CD8-positive, alpha-beta memory T cell (primary cell): ENCODE measurements at regions not wholly inside any gene's neighbourhood (a gene's known extent, or its start where the extent isn't known, plus 50 kb on each side); places are given as distances from the start of the nearest gene placed in this dataset.

Experiments
- CTCF ChIA-PET: fragments of 350-600 bp; sonication (Branson Sonifier 250); formaldehyde crosslinking; loops from one replicate; lab custom pipeline; 2021; ENCODE audit warnings: antibody characterized with exemption; lab: Charles Lee
- POLR2A ChIA-PET: fragments of 350-600 bp; sonication (Branson Sonifier 250); formaldehyde crosslinking; loops from one replicate; lab custom pipeline; 2021; ENCODE audit warnings: antibody characterized with exemption; lab: Charles Lee
- DNase-seq, 5 donors: peaks; one replicate each; pipeline versions ENCODE4 v3.0.0 to v3.0.0-alpha.2; 2020 to 2022; ENCODE audit warnings: mixed read lengths in 1 of 5
- H3K27ac ChIP-seq: one replicate; pipeline ENCODE4 v1.7.0; 2013; ENCODE audit warnings: low read depth, mild to moderate bottlenecking, low read length, moderate library complexity
- H3K27me3 ChIP-seq: 2 replicates; pipeline ENCODE4 v1.7.0; 2013; ENCODE audit warnings: low read length, mild to moderate bottlenecking; ENCODE audit not compliant: insufficient read depth, poor library complexity, severe bottlenecking
- H3K36me3 ChIP-seq: 2 replicates; pipeline ENCODE4 v1.7.0; 2013; ENCODE audit warnings: mild to moderate bottlenecking, low read length, moderate library complexity; ENCODE audit not compliant: insufficient read depth
- H3K4me1 ChIP-seq: 2 replicates; pipeline ENCODE4 v1.7.0; 2013; ENCODE audit warnings: mild to moderate bottlenecking, low read length, moderate library complexity; ENCODE audit not compliant: insufficient read depth
- H3K4me3 ChIP-seq: 2 replicates; pipeline ENCODE4 v1.7.0; 2013; ENCODE audit warnings: mild to moderate bottlenecking, low read length
- H3K9me3 ChIP-seq: 2 replicates; pipeline ENCODE4 v1.7.0; 2013; ENCODE audit warnings: mild to moderate bottlenecking, low read length
- H3K27ac Mint-ChIP-seq, 8 donors: one replicate each; pipeline ENCODE4 v1.8.0; 2020 to 2021; ENCODE audit warnings: mixed read lengths in 8 of 8, mild to moderate bottlenecking in 6 of 8, inconsistent platforms in 3 of 8, moderate library complexity in 3 of 8
- H3K27me3 Mint-ChIP-seq, 2 donors: one replicate each; pipeline ENCODE4 v1.8.0; 2020 to 2021; ENCODE audit warnings: mixed read lengths in 2 of 2, mild to moderate bottlenecking in 1 of 2, moderate library complexity in 1 of 2
- H3K36me3 Mint-ChIP-seq, 3 donors: one replicate each; pipeline ENCODE4 v1.8.0; 2020 to 2021; ENCODE audit warnings: mixed read lengths in 3 of 3, inconsistent platforms in 1 of 3, mild to moderate bottlenecking in 1 of 3
- H3K4me1 Mint-ChIP-seq, 3 donors: one replicate each; pipeline ENCODE4 v1.8.0; 2020 to 2021; ENCODE audit warnings: mixed read lengths in 3 of 3, inconsistent platforms in 1 of 3, mild to moderate bottlenecking in 1 of 3
- H3K4me3 Mint-ChIP-seq, 7 donors: one replicate each; pipeline ENCODE4 v1.8.0; 2020 to 2021; ENCODE audit warnings: mixed read lengths in 7 of 7, mild to moderate bottlenecking in 6 of 7, moderate library complexity in 4 of 7, inconsistent platforms in 2 of 7
- H3K9me3 Mint-ChIP-seq, 5 donors: one replicate each; pipeline ENCODE4 v1.8.0; 2020 to 2022; ENCODE audit warnings: mixed read lengths in 5 of 5, mild to moderate bottlenecking in 3 of 5, moderate library complexity in 2 of 5, inconsistent platforms in 1 of 5

DNA sequence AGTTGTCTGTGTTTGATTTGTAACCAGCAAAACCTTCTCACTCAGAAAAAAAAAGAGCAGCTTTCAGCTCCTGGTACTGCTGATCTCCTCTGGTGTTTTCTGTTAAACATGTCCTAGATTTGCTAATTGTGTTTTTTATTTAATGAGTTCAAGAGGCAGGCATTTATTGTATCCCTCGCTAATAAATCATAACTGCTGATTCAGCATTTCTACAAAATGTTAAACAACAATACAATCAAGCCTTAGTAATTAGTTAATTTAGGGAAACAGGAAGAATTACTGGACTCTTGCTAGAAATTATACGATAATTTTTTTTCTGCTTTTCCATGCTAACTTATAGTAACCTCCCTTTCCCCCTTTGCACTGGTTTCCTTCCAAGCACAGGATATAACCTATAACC is 66.8 kb upstream of the NRP1 start:
- ChIA-PET POLR2A (no interaction called here), CTCF (no interaction called here)
- H3K27ac Mint-ChIP-seq: no peak overlapping the region
- peaks cover 9 to 18% of the 10 kb centered on the region in 2 donors for H3K27me3 Mint-ChIP-seq
- Histone ChIP-seq H3K4me1 (no peaks in the 10 kb centered on the region), H3K4me3 (no peak overlapping the region), H3K27me3 (no peaks in the 10 kb centered on the region), H3K27ac (no peak overlapping the region), H3K9me3 (no peaks in the 10 kb centered on the region), H3K36me3 (no peaks in the 10 kb centered on the region)
- no peaks in the 10 kb centered on the region for H3K36me3 Mint-ChIP-seq
- H3K9me3 Mint-ChIP-seq: peaks cover 0 to 14% (median 8%) of the 10 kb centered on the region in 5 donors
- H3K4me3 Mint-ChIP-seq: no peak overlapping the region
- H3K4me1 Mint-ChIP-seq: no peaks in the 10 kb centered on the region
- DNase-seq: no peak

DNA sequence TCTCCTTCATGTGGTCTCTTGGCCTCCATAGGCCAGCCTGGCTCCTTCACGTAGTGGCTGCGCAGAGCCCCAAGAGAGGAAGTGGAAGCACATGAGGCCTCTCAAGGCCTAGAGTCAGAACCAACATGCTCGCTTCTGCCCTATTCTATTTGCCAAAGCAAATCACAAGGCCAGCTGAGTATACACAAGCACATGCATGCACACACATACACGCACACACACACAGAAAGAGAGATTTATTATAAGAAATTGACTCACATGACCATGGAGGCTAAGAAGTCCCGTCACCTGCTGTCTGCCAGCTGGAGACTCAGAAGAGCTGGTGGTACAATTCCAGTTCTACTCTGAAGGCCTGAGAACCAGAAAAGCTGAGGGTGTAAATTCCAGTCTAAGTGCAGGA is 64.3 kb upstream of the NRP1 start:
- no peaks in the 10 kb centered on the region for H3K27me3 ChIP-seq
- peaks cover 3 to 14% (median 8%) of the 10 kb centered on the region in 5 donors for H3K9me3 Mint-ChIP-seq
- no peak overlapping the region for H3K27ac Mint-ChIP-seq
- CTCF ChIA-PET: no interaction called here
- H3K36me3 ChIP-seq: no peaks in the 10 kb centered on the region
- H3K9me3 ChIP-seq: no peaks in the 10 kb centered on the region
- H3K36me3 Mint-ChIP-seq: no peaks in the 10 kb centered on the region
- no peaks in the 10 kb centered on the region for H3K4me1 Mint-ChIP-seq
- H3K4me3 ChIP-seq: no peak overlapping the region
- no peak overlapping the region for H3K4me3 Mint-ChIP-seq
- no peak for DNase-seq
- H3K4me1 ChIP-seq: no peaks in the 10 kb centered on the region
- peaks cover 6 to 12% of the 10 kb centered on the region in 2 donors for H3K27me3 Mint-ChIP-seq
- POLR2A ChIA-PET: no interaction called here
- no peak overlapping the region for H3K27ac ChIP-seq

- DNase-seq: no peak
- H3K27ac Mint-ChIP-seq: no peak overlapping the region
- ChIA-PET POLR2A (no interaction called here), CTCF (no interaction called here)
- Histone ChIP-seq H3K36me3 (no peaks in the 10 kb centered on the region), H3K27ac (no peak overlapping the region), H3K27me3 (no peaks in the 10 kb centered on the region), H3K4me3 (no peak overlapping the region), H3K9me3 (no peaks in the 10 kb centered on the region), H3K4me1 (no peaks in the 10 kb centered on the region)
- peaks cover 0 to 3% of the 10 kb centered on the region in 2 donors for H3K27me3 Mint-ChIP-seq
- H3K4me3 Mint-ChIP-seq: no peak overlapping the region
- no peaks in the 10 kb centered on the region for H3K4me1 Mint-ChIP-seq
- peaks cover 3 to 14% (median 8%) of the 10 kb centered on the region in 5 donors for H3K9me3 Mint-ChIP-seq
- H3K36me3 Mint-ChIP-seq: no peaks in the 10 kb centered on the region
Observed at GRCh38 chr10:33396938-33397337, 62.5 kb upstream of the NRP1 start.

DNA sequence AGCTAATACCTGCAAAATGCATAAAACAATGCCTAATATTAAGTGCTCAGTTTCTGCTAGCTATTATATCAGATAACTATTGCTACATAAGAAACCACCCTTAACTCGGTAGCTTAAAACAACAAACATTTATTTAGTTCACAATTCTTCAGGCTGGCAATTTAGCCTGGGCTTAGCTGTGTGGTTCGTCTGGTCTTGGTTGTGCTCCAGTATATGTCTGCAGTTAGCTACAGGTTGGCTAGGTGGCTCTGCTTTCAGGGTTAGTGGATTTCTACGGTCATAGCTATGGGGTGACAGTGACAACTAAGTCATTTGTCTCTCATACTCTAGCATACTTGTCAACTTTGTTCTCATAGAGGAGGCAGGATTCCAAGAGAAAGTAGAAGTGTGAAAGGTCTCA is 61.8 kb upstream of the NRP1 start:
- Histone ChIP-seq H3K4me3 (no peak overlapping the region), H3K9me3 (no peaks in the 10 kb centered on the region), H3K27me3 (no peaks in the 10 kb centered on the region), H3K36me3 (no peaks in the 10 kb centered on the region), H3K4me1 (no peaks in the 10 kb centered on the region), H3K27ac (no peak overlapping the region)
- ChIA-PET CTCF (no interaction called here), POLR2A (no interaction called here)
- Mint-ChIP-seq H3K36me3 (no peaks in the 10 kb centered on the region), H3K4me3 (no peak overlapping the region), H3K27me3 (peaks cover 0 to 3% of the 10 kb centered on the region in 2 donors), H3K9me3 (peaks cover 3 to 14% (median 8%) of the 10 kb centered on the region in 5 donors), H3K27ac (no peak overlapping the region), H3K4me1 (no peaks in the 10 kb centered on the region)
- DNase-seq: no peak

DNA sequence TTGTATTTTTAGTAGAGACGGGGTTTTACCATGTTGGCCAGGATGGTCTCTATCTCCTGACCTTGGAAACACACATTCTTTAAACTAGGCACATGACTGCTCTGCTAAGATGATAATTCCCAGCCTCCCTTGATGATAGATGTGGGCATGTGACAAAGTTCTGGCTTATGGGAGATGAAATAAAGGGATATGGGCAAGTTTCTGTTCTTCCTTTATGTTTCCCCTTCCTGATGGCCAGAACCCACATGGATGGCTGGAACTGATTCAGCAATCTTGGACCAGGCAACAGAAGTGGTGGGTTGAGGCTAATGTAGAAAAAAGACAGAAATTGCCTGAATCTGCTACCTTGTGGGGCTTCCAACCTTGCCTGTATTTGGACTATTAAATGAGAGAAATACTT is 60.7 kb upstream of the NRP1 start:
- Histone ChIP-seq H3K27ac (no peak overlapping the region), H3K4me1 (no peaks in the 10 kb centered on the region), H3K4me3 (no peak overlapping the region), H3K27me3 (no peaks in the 10 kb centered on the region), H3K9me3 (no peaks in the 10 kb centered on the region), H3K36me3 (no peaks in the 10 kb centered on the region)
- Mint-ChIP-seq H3K36me3 (no peaks in the 10 kb centered on the region), H3K27me3 (peaks cover 1 to 6% of the 10 kb centered on the region in 2 donors), H3K4me3 (no peak overlapping the region), H3K9me3 (peaks cover 3 to 14% (median 8%) of the 10 kb centered on the region in 5 donors), H3K4me1 (no peaks in the 10 kb centered on the region), H3K27ac (no peak overlapping the region)
- ChIA-PET POLR2A (no interaction called here), CTCF (no interaction called here)
- DNase-seq: no peak

- Mint-ChIP-seq H3K27me3 (peaks cover 4 to 8% of the 10 kb centered on the region in 2 donors), H3K36me3 (no peaks in the 10 kb centered on the region), H3K4me3 (no peak overlapping the region), H3K9me3 (peaks cover 2 to 12% (median 8%) of the 10 kb centered on the region in 5 donors), H3K4me1 (no peaks in the 10 kb centered on the region), H3K27ac (no peak overlapping the region)
- H3K4me1 ChIP-seq: no peaks in the 10 kb centered on the region
- DNase-seq: no peak
- no peaks in the 10 kb centered on the region for H3K36me3 ChIP-seq
- no peak overlapping the region for H3K27ac ChIP-seq
- ChIA-PET CTCF (no interaction called here), POLR2A (no interaction called here)
- H3K4me3 ChIP-seq: no peak overlapping the region
- H3K9me3 ChIP-seq: no peaks in the 10 kb centered on the region
- no peaks in the 10 kb centered on the region for H3K27me3 ChIP-seq
Observed at GRCh38 chr10:33392706-33393105, 58.2 kb upstream of the NRP1 start.

DNA sequence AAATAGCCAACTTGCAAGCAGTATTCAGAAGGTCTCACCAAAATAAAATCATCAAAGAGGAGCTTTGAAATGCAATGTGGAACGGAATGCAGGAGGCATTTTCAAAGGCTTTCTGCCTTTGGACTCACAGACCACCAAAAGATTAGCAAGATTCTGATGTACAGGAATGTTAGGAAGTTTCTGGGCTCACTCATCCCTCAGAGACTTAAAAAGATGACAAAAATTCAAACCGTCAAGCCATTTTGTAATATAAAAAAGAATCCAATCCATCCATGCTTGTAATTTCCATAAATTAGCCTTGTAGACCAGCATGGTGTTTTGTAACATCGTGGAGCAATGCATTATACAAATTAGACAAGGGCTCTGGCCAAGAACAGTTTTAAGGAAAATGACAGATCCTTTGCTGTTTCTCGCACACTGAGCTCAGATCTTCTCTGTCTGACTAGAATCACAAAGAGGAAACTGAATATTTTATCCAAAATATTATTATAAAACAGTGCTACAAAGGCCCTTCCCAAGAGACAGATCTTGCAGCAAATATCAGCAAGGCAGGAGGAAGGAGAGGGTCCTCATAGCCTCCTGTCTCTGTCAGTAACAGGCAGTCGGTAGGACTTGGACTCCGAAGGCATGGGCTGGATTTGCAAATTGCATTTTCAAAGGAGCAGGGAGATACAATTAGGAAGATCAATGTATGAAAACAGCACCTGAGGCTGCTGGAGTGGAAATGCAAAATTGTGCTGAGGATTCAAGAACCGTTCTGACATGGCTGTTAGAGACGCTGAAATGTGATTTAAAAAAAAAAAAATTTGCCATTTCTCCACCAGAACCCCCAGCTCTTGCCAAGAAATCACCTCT is 57.4 kb upstream of the NRP1 start:
- Histone ChIP-seq H3K27me3 (no peaks in the 10 kb centered on the region), H3K4me3 (no peak overlapping the region), H3K9me3 (no peaks in the 10 kb centered on the region), H3K36me3 (no peaks in the 10 kb centered on the region), H3K27ac (no peak overlapping the region), H3K4me1 (no peaks in the 10 kb centered on the region)
- H3K27ac Mint-ChIP-seq: no peak overlapping the region
- H3K4me3 Mint-ChIP-seq: no peak overlapping the region
- H3K36me3 Mint-ChIP-seq: no peaks in the 10 kb centered on the region
- H3K27me3 Mint-ChIP-seq: peaks cover 4 to 8% of the 10 kb centered on the region in 2 donors
- peaks cover 0 to 3% (median under 1%) of the 10 kb centered on the region in 5 donors for H3K9me3 Mint-ChIP-seq
- H3K4me1 Mint-ChIP-seq: no peaks in the 10 kb centered on the region
- CTCF ChIA-PET: no interaction called here
- DNase-seq: no peak
- POLR2A ChIA-PET: no interaction called here

DNA sequence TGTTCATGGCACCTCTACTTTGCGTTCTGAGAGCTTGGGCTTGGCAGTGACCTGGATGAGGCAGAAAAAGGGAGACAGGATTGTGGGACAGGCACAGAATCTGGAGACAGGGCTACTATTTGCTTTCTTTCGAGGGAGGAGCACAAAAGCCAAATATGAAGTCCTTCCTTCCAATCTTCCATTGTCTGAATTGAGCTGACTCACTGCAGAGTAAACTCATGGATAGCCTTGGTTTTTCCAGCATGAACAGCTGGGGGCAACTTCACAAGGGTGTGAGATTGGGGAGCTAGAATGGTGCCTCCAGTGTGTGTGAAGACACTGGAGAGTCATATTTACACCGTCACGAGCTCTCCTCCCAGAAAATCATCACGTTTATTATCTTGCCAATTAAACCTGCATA is 55.6 kb upstream of the NRP1 start:
- H3K36me3 Mint-ChIP-seq: no peaks in the 10 kb centered on the region

More for the DNA sequence above, 55.6 kb upstream of the NRP1 start:
- Mint-ChIP-seq H3K4me3 (no peak overlapping the region), H3K27ac (no peak overlapping the region), H3K4me1 (no peaks in the 10 kb centered on the region), H3K27me3 (peaks cover 6 to 8% of the 10 kb centered on the region in 2 donors), H3K9me3 (peaks cover 0 to 3% (median 0%) of the 10 kb centered on the region in 5 donors)
- Histone ChIP-seq H3K27ac (no peak overlapping the region), H3K4me1 (no peaks in the 10 kb centered on the region), H3K9me3 (no peaks in the 10 kb centered on the region), H3K36me3 (no peaks in the 10 kb centered on the region), H3K4me3 (no peak overlapping the region), H3K27me3 (no peaks in the 10 kb centered on the region)
- ChIA-PET POLR2A (no interaction called here), CTCF (no interaction called here)
- DNase-seq: no peak
